H9 (cell line): ENCODE measurements at regions not wholly inside any gene's neighbourhood (a gene's known extent, or its start where the extent isn't known, plus 50 kb on each side); places are given as distances from the start of the nearest gene placed in this dataset.
A peak's percentile ranks its signal among the peaks of the same experiment; 100 is the strongest.

Experiments
- DNase-seq: peaks from one replicate; pipeline ENCODE4 v3.0.0-alpha.2; 2017
- H2AFZ ChIP-seq: one replicate; pipeline ENCODE4 v1.6.1; 2013; ENCODE audit warnings: mild to moderate bottlenecking, low read length, control low read depth, moderate library complexity
- H2AK5ac ChIP-seq: 2 replicates; pipeline ENCODE4 v1.6.1; 2013; ENCODE audit warnings: low read length, control low read depth, mixed read lengths; ENCODE audit not compliant: insufficient read length
- H2BK120ac ChIP-seq: one replicate; pipeline ENCODE4 v1.6.1; 2013; ENCODE audit warnings: low read depth, mild to moderate bottlenecking, low read length, control low read depth, inconsistent platforms; ENCODE audit not compliant: poor library complexity, severe bottlenecking
- H2BK12ac ChIP-seq: 2 replicates; pipeline ENCODE4 v1.6.1; 2013; ENCODE audit warnings: low read length, control low read depth, mixed read lengths, low read depth; ENCODE audit not compliant: insufficient read length
- H2BK15ac ChIP-seq: 2 replicates; pipeline ENCODE4 v1.6.1; 2013; ENCODE audit warnings: low read depth, low read length, control low read depth
- H2BK20ac ChIP-seq: one replicate; pipeline ENCODE4 v1.6.1; 2013; ENCODE audit warnings: low read depth, mild to moderate bottlenecking, low read length, control low read depth, inconsistent platforms; ENCODE audit not compliant: poor library complexity, severe bottlenecking
- H2BK5ac ChIP-seq: 2 replicates; pipeline ENCODE4 v1.6.1; 2013; ENCODE audit warnings: low read length, control low read depth, mixed read lengths; ENCODE audit not compliant: insufficient read length
- H3K14ac ChIP-seq: 2 replicates; pipeline ENCODE4 v1.6.1; 2013; ENCODE audit warnings: low read length, control low read depth; ENCODE audit not compliant: insufficient read depth
- H3K18ac ChIP-seq: 2 replicates; pipeline ENCODE4 v1.6.1; 2013; ENCODE audit warnings: low read depth, mild to moderate bottlenecking, mixed read lengths, low read length, control low read depth; ENCODE audit not compliant: insufficient read length
- H3K23ac ChIP-seq: 2 replicates; pipeline ENCODE4 v1.6.1; 2013; ENCODE audit warnings: low read length, control low read depth, mixed read lengths, low read depth; ENCODE audit not compliant: insufficient read length
- H3K23me2 ChIP-seq: 2 replicates; pipeline ENCODE4 v1.6.1; 2013; ENCODE audit warnings: low read depth, mild to moderate bottlenecking, mixed read lengths, low read length, control low read depth; ENCODE audit not compliant: insufficient read length, poor library complexity, severe bottlenecking
- H3K27ac ChIP-seq: 2 replicates; pipeline ENCODE4 v1.5.1; 2013; ENCODE audit warnings: low read length, control low read depth, mixed read lengths, low read depth; ENCODE audit not compliant: insufficient read length
- H3K27me3 ChIP-seq: 2 replicates; pipeline ENCODE4 v1.6.1; 2013; ENCODE audit warnings: low read length, control low read depth, inconsistent platforms; ENCODE audit not compliant: insufficient read depth
- H3K4ac ChIP-seq: 2 replicates; pipeline ENCODE4 v1.6.1; 2013; ENCODE audit warnings: low read depth, mild to moderate bottlenecking, control low read depth, inconsistent platforms, low read length, moderate library complexity
- H3K4me1 ChIP-seq: 2 replicates; pipeline ENCODE4 v1.6.1; 2013; ENCODE audit warnings: low read length, control low read depth, inconsistent platforms; ENCODE audit not compliant: insufficient read depth
- H3K4me2 ChIP-seq: 2 replicates; pipeline ENCODE4 v1.6.1; 2013; ENCODE audit warnings: low read length, control low read depth, mixed read lengths; ENCODE audit not compliant: insufficient read length, insufficient read depth
- H3K56ac ChIP-seq: 2 replicates; pipeline ENCODE4 v1.6.1; 2013; ENCODE audit warnings: low read depth, mild to moderate bottlenecking, mixed read lengths, low read length, control low read depth; ENCODE audit not compliant: insufficient read length
- H3K79me1 ChIP-seq: 2 replicates; pipeline ENCODE4 v1.6.1; 2013; ENCODE audit warnings: low read depth, mild to moderate bottlenecking, moderate library complexity, low read length, control low read depth, inconsistent platforms; ENCODE audit not compliant: insufficient read depth, poor library complexity, severe bottlenecking
- H3K79me2 ChIP-seq: 2 replicates; pipeline ENCODE4 v1.6.1; 2013; ENCODE audit warnings: low read length, control low read depth, inconsistent platforms; ENCODE audit not compliant: insufficient read depth
- H3K9ac ChIP-seq: 2 replicates; pipeline ENCODE4 v1.6.1; 2013; ENCODE audit warnings: low read length, control low read depth, mixed read lengths; ENCODE audit not compliant: insufficient read length; ENCODE audit errors: extremely low read depth
- H3K9me3 ChIP-seq: one replicate; pipeline ENCODE4 v1.6.1; 2013; ENCODE audit warnings: low read depth, low read length, inconsistent platforms; ENCODE audit not compliant: control insufficient read depth
- H3T11ph ChIP-seq: one replicate; pipeline ENCODE4 v1.6.1; 2013; ENCODE audit warnings: mild to moderate bottlenecking, low read length, control low read depth, inconsistent platforms
- H4K20me1 ChIP-seq: one replicate; pipeline ENCODE4 v1.6.1; 2013; ENCODE audit not compliant: control insufficient read depth, insufficient read length, insufficient read depth
- H4K5ac ChIP-seq: 2 replicates; pipeline ENCODE4 v1.6.1; 2013; ENCODE audit warnings: low read depth, mild to moderate bottlenecking, mixed read lengths, low read length, control low read depth; ENCODE audit not compliant: insufficient read length
- H4K8ac ChIP-seq: replicated peaks from 2 replicates; pipeline ENCODE4 v1.6.1; 2013; ENCODE audit warnings: low read length, control low read depth, mixed read lengths, low read depth; ENCODE audit not compliant: insufficient read length
- H4K91ac ChIP-seq: 2 replicates; pipeline ENCODE4 v1.6.1; 2013; ENCODE audit warnings: low read depth, mild to moderate bottlenecking, moderate library complexity, mixed read lengths, low read length, control low read depth; ENCODE audit not compliant: insufficient read length
- H3K27ac Mint-ChIP-seq, 3 experiments: 2 replicates in 2 of 3; 3 replicates in 1 of 3; pipeline ENCODE4 v1.8.0; 2020 to 2021; ENCODE audit warnings: mixed read lengths in 3 of 3, mild to moderate bottlenecking in 1 of 3, moderate library complexity in 1 of 3
- H3K27me3 Mint-ChIP-seq: 2 replicates; pipeline ENCODE4 v1.8.0; 2021; ENCODE audit warnings: low read depth, mild to moderate bottlenecking, moderate library complexity, mixed read lengths
- H3K36me3 Mint-ChIP-seq, 3 experiments: 2 replicates in 2 of 3; 3 replicates in 1 of 3; pipeline ENCODE4 v1.8.0; 2020 to 2021; ENCODE audit warnings: low read depth in 3 of 3, mixed read lengths in 3 of 3; ENCODE audit not compliant: insufficient read depth in 1 of 3
- H3K4me1 Mint-ChIP-seq, 2 experiments: 2 replicates each; pipeline ENCODE4 v1.8.0; 2020; ENCODE audit warnings: mixed read lengths in 2 of 2
- H3K4me3 Mint-ChIP-seq, 2 experiments: 2 replicates in 1 of 2; 3 replicates in 1 of 2; pipeline ENCODE4 v1.8.0; 2020 to 2021; ENCODE audit warnings: mild to moderate bottlenecking in 2 of 2, mixed read lengths in 2 of 2, moderate library complexity in 1 of 2
- H3K9me3 Mint-ChIP-seq, 2 experiments: 2 replicates in 1 of 2; 3 replicates in 1 of 2; pipeline ENCODE4 v1.8.0; 2020; ENCODE audit warnings: mild to moderate bottlenecking in 2 of 2, mixed read lengths in 2 of 2, moderate library complexity in 1 of 2
- CTCF ChIP-seq: fragments of 200-600 bp; sonication (generic); conservative IDR thresholded peaks from 3 replicates; pipeline ENCODE4 v1.8.0; 2021; ENCODE audit warnings: antibody characterized with exemption, mild to moderate bottlenecking
- WGBS: extraction: QIAGEN DNeasy Blood & Tissue Kit; methylation state at CpG from one replicate; pipeline ENCODE4 v1.1.7; 2013; ENCODE audit warnings: missing lambda C conversion rate, low lambda C conversion rate, mixed read lengths; ENCODE audit not compliant: insufficient read length; ENCODE audit errors: extremely low coverage; 5-methylcytosine and 5-hydroxymethylcytosine counted together

GRCh38 chr3:70849911-70850699 is 537.7 kb upstream of the MDFIC2 start:
- TF ChIP-seq CTCF = no peak
- Mint-ChIP-seq H3K27me3 (no peaks in the 10 kb centered on the region), H3K9me3 (peaks cover 7 to 11% of the 10 kb centered on the region in 2 experiments; a peak in 2 of 5 replicates), H3K36me3 (peaks cover 2 to 8% (median 3%) of the 10 kb centered on the region in 3 experiments; a peak in 2 of 7 replicates), H3K4me1 (peaks cover 32 to 40% of the 10 kb centered on the region in 2 experiments), H3K27ac (peak overlapping the region in 1 of 3 experiments; percentile 77; a peak in 1 of 7 replicates), H3K4me3 (no peak overlapping the region)
- Histone ChIP-seq H3K79me2 (no peaks in the 10 kb centered on the region), H4K8ac (no peak overlapping the region), H2AK5ac (no peak overlapping the region), H3K4me1 (peaks cover 5% of the 10 kb centered on the region; the same call in 1 of the 2 replicates), H2AFZ (no peak overlapping the region), H4K91ac (no peak overlapping the region), H3K9me3 (no peaks in the 10 kb centered on the region), H3K23me2 (no peaks in the 10 kb centered on the region), H3K56ac (no peak overlapping the region), H4K20me1 (no peaks in the 10 kb centered on the region), H3K9ac (no peak overlapping the region), H2BK15ac (no peak overlapping the region), H2BK20ac (no peak overlapping the region), H3K79me1 (no peaks in the 10 kb centered on the region), H3K27ac (no peak overlapping the region), H2BK120ac (no peak overlapping the region), H3K18ac (no peak overlapping the region), H3K23ac (no peak overlapping the region), H4K5ac (no peak overlapping the region), H3K4me2 (no peak overlapping the region), H3K14ac (no peak overlapping the region), H2BK12ac (no peak overlapping the region), H3K27me3 (no peaks in the 10 kb centered on the region), H2BK5ac (no peak overlapping the region), H3T11ph (no peak overlapping the region), H3K4ac (no peak overlapping the region)
- DNase-seq = no peak
- WGBS = no CpG with 5 or more reads among the region's 6 CpGs
